COR-L47 (cell line): ENCODE measurements at regions not wholly inside any gene's neighbourhood (a gene's known extent, or its start where the extent isn't known, plus 50 kb on each side); places are given as distances from the start of the nearest gene placed in this dataset.

Experiments
- DNase-seq: peaks from one replicate; lab custom pipeline; 2025; lab: John Stamatoyannopoulos, UW

DNA sequence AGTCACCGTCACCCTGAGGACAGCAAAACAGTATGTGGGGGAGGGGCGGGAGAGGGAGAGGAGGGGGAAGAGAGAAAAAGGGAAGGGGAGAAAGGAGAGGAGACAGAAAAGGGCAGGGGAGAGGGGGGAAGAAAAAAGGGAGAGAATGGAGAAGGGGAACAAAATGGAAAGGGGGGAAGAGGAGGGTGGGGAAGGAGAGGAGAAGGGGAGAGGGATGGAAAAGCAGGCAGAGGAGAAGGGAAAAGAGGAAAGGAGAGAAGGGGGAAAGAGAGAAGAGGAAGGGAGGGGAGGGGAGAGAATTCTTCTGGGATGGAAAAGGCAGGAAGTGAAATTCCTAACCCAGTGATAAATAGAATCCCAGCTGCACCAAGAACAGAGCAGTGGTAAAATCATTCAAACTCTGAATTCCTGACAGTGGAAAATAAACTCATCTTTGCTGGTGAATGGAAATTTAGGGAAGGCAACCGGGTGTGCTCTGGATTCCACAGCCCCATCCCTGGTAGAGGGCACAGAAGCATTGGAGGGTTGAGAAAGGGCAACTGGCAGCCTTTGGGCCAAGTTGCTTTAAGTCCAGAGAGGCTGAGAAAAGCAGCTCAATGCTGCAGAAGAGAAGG, 244.2 kb downstream of the BCOR start:
- DNase-seq = no peak

DNA sequence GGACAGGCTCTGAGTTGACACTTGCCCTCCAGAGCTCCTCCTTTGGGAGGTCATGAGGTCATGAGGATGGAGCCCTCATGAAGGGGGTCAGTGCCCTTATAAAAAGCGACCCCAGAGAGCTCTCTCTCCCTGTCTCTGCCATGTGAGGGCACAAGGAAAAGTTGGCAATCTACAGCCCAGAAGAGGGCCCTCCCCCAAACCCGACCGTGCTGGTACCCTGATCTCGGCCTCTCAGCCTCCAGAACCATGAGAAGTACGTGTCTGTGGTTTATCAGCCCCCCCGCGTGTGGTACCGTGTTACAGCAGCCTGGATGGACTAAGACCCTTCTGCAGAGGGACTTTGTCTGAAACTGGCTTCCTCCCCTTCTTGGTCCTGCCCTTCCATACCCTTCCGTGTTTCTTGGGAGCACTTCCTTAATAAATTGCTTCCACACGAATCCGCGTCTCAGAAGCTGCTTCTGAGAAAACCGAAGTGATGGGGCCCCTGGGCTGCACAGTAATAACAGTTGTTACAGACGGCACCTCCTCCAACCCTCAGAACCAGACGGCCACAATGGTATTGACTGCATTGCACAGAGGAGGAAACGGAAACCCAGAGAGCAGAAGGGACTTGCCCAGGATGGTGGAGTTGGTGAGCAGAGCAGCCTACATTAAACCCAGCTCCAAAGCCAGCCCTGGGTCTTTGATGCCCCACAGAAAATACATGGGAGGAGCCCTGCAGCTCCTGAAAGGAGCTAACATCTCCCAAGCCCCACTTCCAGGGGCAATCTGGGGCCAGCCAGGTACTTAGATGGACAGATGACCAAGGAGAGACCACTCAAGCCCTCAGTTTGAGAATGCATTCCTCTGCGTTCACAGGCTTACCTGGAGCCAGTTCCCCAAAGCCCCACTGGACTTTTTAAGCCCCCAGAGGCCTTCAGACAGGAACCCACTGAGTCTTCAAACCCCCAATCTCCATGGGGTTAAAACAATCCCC, 242.7 kb downstream of the BCOR start:
- DNase-seq = no peak

DNA sequence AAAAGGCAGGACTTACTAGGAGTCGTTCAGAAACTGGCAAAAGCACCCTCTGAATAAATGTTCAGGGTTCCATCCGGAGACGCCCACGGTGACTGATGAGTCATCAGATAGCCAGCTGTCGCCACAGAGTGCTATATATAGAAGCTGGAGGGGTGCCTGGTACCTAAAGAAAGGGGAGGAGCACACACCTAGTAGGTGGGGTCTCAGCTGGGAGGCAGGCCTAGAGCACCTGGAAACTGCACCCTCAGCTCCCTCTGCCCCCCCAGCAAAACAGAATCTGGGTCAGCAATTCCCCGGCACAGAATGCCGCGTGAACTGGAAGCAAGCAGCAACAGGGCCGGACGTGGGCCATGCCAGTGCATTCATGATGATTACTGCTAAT, 242.0 kb downstream of the BCOR start:
- DNase-seq = no peak

DNA sequence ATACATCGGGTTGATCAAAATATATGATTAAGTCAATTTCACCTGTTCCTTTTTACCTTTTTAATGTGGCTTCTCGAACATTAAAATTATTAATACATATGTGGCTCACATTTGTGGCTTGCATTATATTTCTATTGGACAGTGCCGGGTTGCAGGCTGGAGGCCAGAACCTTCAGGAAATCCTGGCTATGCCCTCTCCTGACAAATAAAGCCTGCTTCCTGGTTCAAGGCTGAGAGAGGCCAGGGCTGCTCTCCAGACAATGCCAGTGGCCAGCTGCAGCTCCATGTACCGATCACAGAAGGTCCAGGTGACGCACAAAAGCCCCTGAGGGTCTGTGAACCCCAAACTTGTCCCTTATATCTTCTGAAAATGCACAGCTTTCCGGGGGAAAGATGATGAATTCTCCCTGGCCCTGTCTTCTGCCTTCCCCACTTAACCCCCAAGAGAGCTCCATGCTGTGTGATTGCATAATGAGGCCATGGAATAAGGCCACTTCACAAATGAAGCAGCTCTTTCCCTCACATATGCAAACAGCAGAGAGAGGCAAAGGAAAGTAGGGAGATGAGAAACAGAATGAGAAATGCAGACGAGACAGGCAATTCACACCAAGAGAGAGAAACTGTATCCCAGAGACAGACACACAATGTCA, 241.2 kb downstream of the BCOR start:
- DNase-seq = no peak

- no peak for DNase-seq
Measured at GRCh38 chrX:39857780-39858179, 240.0 kb downstream of the BCOR start.

GRCh38 chrX:39859991-39860861, 237.5 kb downstream of the BCOR start:
- no peak for DNase-seq

DNA sequence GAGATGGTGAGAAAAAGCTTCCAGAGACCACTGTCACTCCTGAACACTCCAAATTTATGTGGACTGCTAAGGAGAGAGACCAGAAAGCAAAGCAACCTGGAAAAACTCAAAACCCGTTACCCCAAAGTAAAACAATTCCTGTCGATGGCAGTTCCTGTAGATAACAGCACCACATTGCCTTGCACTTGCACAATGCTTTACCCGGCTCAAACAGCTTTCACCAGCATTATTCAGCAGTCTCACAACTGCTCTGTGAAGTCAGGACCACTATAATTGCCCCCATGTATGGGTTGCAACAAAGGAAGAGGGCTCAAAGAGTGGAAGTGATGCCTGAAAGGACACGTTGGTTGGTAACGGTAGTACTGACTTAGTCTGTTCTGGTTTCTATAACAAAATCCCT, 234.8 kb downstream of the BCOR start:
- DNase-seq = no peak

GRCh38 chrX:39866229-39866628, 231.5 kb downstream of the BCOR start:
- DNase-seq = no peak

- no peak for DNase-seq
Measured at GRCh38 chrX:39869846-39870601, 227.7 kb downstream of the BCOR start.

GRCh38 chrX:39871648-39872047, 226.1 kb downstream of the BCOR start:
- no peak for DNase-seq

GRCh38 chrX:39873117-39873516, 224.6 kb downstream of the BCOR start:
- DNase-seq = no peak

DNA sequence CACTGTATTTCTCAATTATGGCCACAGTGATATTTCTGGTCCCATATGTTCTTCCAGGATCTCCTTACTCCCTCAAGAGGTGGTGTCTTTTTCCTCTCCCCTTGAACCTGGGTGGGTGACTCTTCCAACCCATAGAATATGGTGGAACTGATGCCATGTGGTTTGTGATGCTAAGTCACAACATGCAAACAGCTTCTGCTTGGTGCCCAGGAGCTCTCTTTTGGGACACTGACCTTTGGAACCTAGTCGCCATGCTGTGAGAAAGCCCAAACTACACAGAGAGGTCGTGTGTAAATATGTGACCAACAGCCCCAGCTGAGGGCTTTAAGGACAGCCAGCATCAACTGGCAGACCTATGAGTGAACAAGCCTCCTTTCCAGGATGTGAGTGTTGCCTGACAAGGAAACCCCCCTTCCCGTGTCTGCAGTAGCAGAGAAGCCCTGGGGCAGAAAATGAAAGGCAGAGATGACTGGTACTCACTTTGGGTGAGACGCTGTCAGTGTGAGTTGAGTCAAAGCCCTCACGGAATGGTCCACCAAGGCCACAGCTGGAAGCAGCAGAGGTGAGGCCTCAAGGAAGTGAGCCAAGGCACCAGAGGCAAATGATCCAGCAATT, 223.4 kb downstream of the BCOR start:
- DNase-seq = no peak

DNA sequence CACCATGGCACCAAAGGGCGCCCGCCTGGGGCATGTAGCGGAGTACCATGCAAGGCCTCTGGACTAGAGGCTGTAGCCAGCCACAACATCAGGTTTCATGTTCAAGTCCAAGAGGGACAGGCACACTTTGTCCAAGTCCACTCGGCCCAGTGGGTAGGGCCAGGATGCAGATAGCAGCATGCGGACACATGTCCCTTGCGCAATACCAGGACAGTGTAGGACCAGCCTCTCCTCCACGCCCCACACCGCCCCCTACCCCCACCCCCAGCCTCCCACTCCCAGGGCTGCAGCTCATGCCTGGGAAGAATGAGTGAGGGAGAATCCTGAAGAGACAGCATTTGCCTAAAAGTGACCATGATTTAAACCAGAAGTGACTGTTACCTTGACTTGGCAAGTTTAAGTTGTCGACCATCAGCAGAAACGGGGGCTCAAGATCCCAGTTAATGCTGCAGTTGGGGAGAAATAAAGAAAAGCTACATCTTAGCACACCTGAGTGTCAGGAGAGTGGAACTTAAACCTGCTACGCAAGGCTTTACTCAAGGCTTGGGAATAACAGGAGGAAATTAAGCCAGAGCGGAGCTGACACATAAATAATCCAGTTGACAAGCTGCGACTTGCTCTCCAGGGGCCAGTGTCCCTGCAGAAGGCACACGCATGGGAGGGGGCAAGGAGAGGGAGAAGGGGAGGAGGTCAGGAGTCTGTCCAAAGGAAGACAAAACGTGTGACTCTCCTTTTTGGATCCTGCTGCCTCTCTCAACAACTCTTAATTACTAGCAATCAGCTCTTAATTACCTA, 221.7 kb downstream of the BCOR start:
- DNase-seq = peak; percentile 60

- DNase-seq = no peak
Measured at GRCh38 chrX:39877905-39878304, 219.9 kb downstream of the BCOR start.

DNA sequence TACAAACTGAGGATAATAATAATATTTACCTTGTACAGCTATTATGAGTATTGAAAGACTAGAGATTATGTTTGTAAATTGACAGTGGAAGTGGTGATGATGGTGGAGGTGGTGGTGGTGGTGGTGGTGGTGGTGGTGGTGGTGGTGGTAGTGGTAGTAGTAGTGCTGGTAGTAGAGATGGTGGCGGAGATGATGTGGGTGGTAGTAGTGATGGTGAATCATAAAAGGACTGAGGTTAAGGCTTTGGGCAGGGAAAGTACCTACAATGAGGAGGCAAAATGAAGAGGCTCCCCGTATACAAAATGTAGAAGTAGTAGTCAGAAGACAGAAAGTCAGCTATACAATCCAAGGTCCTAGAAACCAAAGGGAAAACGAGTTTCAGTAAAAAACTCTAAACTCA, 214.1 kb downstream of the BCOR start:
- DNase-seq = no peak

- DNase-seq = no peak
Measured at GRCh38 chrX:39886282-39886681, 211.5 kb downstream of the BCOR start.

DNA sequence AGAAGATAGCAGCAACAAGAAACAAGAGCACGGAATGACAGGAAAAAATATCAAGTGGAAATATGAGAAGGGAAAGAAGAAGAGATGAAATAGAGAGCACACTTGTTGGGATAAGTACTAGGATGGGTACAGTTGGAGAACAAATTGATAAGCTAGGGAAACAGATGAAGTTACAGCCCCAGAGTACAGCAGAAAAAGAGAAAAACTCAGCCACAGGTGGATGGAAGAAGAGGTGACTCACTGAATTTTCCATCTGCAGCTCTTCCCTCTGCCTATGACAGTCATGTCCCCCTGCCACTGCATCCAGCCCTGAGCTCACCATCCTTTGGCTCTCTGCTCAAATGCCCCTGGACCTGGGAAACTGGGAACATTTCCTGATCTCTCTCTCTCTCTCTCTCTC, 209.0 kb downstream of the BCOR start:
- no peak for DNase-seq

GRCh38 chrX:39889704-39890103, 208.1 kb downstream of the BCOR start:
- DNase-seq = no peak

GRCh38 chrX:39890807-39891206, 207.0 kb downstream of the BCOR start:
- DNase-seq = no peak

DNA sequence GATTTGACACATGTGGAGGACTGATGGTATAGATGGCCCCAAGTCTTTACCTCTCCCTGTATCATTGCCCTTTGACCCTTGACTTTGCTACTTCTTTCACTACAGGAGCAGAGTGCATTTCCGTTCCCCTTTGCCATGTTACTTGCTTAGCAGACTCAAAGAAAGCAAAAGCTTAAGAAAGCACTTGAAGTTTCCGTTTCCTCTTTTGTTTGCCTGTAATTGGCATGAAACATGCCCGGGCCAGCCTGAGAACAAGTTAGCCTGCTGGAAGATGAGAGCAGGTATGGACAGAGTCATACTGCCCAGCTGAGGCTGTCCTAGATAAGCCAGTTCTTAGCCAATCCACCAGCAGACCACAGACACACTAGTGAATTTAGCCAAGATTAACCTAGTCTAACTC, 206.0 kb downstream of the BCOR start:
- no peak for DNase-seq
